GM21526 (cell line): ENCODE measurements at regions not wholly inside any gene's neighbourhood (a gene's known extent, or its start where the extent isn't known, plus 50 kb on each side); places are given as distances from the start of the nearest gene placed in this dataset.

Source experiments
- ATAC-seq: cut with Tn5 transposase; IDR thresholded peaks from one replicate; pipeline ENCODE4 v1.9.1; 2021; ENCODE audit warnings: moderate library complexity; ENCODE audit not compliant: unreplicated experiment, low FRiP score

DNA sequence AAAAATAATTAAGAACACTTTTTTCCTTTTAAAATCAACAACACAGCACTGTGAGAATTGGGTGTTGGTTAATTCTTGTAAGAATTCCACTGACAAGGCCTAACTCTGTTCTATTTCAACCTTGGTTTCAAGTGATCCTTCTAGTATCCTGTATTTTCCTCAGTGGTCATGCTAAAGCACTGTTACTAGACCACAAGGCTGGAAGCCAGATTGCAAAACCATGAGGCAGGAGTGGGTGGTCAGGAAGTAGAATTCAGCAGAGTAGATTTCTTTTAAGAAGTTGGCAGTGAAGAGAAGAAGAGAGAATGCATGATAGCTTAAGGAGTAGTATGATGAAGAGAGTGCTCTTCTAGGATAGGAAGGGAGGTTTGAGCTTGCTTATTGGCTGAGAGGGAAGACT, 71.6 kb upstream of the LEF1 start:
- no peak for ATAC-seq

DNA sequence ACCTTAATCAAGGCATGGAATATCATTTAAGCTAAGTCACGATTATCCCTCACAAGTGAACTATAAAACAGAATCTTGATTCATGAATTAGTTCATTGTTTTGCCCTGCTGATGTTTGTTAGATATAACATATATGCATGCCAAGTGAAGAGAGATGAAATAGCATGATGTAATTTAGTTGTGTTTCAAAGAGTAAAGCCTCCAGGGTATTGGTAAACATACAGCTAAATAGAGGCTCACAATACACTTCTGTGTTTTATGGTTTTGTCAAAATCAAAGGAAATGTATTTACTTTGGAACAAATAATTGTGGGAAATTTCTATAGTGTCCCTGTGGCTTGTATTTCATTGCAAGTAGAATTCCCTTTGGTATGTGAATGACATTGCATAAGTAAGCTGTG, 69.0 kb upstream of the LEF1 start:
- ATAC-seq = no peak

DNA sequence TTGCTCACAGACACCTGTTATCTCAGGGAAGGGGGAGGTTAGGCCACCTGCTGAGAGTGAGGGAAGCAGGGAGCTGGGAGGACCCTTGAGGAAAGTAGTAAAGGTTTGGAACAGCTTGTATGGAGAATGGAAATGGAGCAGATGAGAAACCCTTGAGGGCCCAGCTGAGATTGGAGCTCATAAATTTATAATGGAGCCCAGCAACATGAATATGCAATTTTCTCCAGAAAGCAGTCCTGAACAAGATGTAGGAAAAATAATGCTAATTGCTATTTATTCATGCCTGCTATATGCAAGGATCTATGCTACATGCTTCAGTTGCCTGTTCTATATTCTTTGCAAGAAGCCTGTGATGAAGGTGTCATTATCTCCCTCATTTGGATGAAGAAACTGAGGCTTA, 67.5 kb upstream of the LEF1 start:
- no peak for ATAC-seq

DNA sequence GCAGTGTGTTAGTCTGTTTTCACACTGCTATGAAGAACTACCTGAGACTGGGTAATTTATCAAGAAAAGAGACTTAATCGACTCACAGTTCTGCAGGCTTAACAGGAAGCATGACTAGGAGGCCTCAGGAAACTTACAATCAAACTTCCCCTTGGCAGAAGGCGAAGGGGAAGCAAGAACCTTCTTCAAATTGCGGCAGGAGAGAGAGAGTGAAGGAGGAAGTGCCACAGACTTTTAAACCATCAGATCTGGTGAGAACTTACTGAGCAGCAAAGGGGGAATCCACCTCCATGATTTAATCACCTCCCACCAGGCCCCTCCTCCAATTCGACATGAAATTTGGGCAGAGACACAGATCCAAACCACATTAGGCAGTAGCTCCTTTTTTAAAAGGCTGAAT, 59.2 kb upstream of the LEF1 start:
- no peak for ATAC-seq

DNA sequence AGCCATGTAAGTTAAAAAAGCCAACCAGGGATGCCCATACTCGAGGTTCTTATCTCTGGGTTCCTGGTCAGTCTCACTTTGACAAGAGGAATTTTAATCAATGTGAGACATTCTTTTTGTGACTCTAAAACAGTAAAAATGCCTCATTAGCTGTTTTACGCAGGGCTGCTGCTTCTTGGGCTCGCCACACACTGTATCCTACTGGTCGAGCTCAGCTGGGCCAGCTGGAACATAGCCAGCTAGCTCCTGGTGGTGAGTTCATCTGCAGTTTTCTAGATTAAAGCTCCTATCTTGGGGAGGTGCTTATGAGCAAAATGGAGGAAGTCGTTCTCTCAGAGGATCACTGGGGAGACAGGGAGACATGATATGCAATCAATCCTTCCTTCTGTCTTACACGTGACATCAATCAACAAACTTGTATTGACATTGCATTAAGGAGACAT, 55.9 kb upstream of the LEF1 start:
- ATAC-seq = no peak

DNA sequence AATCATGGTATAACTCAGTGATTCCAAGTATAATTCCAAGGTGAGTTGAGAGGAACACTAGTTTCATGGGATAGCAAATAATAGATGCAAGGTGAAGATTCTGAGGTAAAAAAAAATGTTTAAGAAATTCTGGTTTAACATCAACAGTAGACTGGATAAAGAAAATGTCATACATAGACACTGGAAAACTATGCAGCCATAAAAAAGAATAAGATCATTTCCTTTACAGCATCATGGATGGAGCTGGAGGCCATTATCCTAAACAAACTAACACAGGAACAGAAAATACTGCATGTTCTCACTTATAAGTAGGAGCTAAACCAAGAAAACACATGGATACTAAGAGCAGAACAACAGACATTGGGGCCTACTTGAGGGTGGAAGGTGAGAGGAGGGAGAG, 54.6 kb upstream of the LEF1 start:
- no peak for ATAC-seq

DNA sequence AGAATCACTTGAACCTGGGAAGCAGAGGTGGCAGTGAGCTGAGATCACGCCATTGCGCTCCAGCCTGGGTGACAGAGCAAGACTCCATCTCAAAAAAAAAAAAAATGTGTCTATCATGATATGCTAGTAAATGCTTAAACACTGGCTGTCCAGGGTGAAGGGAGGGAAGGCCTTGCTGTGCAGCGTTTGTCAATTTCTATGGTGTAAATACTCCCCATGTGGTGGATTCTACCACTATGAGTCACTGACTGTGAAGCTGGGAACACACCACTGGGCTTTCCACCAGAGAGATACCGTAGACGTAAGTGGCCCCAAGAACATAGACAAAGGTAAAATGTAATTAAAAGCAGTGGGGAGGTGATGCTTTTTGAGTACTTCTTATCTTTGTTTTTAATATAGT, 51.3 kb upstream of the LEF1 start:
- ATAC-seq = no peak
